Body of pancreas (tissue), 4 donors: ENCODE measurements at regions not wholly inside any gene's neighbourhood (a gene's known extent, or its start where the extent isn't known, plus 50 kb on each side); places are given as distances from the start of the nearest gene placed in this dataset.

Experiments used
- CTCF ChIP-seq, 7 experiments: fragments of 450-650 bp in 4 of 7; fragments of 200-600 bp in 3 of 7; sonication (generic) in 3 of 7; IDR thresholded peaks; one replicate each; pipeline ENCODE4 v1.5.1; 2016 to 2019; ENCODE audit warnings: antibody characterized with exemption in 7 of 7
- POLR2A ChIP-seq, 3 donors: fragments of 450-650 bp; IDR thresholded peaks; one replicate each; pipeline ENCODE4 v1.6.1; 2016; ENCODE audit warnings: antibody characterized with exemption in 3 of 3, mild to moderate bottlenecking in 2 of 3

- TF ChIP-seq CTCF (IDR thresholded peaks at IDR 0.05) (no peak), POLR2A (IDR thresholded peaks at IDR 0.05) (no peak)
Measured at GRCh38 chr13:102470283-102470917, 68.6 kb upstream of the FGF14 start.
